ENCODE measurements at regions not wholly inside any gene's neighbourhood (a gene's known extent, or its start where the extent isn't known, plus 50 kb on each side); places are given as distances from the start of the nearest gene placed in this dataset.

DNA sequence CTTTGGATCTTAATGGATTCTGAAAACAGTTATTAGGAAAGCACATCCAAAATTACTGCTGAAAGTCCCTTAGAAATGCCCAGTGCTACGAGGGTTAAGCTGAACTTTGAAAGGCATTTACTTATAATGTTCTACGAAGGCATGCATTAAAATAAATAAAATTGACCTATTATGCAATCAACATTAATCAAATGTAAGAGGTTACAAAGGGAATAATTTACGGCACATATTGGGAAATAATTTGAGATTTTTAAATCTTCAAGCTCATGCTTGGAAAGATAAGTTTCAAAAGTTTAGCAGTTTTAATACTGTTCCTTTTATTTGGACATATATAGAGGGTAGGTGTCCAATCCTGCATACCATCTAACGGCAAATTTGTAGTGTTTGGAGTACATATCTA is 1564.1 kb upstream of the DDX18 start:
- no peaks in the 10 kb centered on the region for H3K36me3 ChIP-seq (ENCODE audit: insufficient read depth, low read length)
- H3K9ac ChIP-seq (ENCODE audit: low read depth, low read length) = no peak overlapping the region
- TF ChIP-seq EZH2 (IDR thresholded peaks at IDR 0.05; ENCODE audit: borderline replicate concordance, low read depth, low read length, severe bottlenecking) = no peak
- TF ChIP-seq, protein P1, sequence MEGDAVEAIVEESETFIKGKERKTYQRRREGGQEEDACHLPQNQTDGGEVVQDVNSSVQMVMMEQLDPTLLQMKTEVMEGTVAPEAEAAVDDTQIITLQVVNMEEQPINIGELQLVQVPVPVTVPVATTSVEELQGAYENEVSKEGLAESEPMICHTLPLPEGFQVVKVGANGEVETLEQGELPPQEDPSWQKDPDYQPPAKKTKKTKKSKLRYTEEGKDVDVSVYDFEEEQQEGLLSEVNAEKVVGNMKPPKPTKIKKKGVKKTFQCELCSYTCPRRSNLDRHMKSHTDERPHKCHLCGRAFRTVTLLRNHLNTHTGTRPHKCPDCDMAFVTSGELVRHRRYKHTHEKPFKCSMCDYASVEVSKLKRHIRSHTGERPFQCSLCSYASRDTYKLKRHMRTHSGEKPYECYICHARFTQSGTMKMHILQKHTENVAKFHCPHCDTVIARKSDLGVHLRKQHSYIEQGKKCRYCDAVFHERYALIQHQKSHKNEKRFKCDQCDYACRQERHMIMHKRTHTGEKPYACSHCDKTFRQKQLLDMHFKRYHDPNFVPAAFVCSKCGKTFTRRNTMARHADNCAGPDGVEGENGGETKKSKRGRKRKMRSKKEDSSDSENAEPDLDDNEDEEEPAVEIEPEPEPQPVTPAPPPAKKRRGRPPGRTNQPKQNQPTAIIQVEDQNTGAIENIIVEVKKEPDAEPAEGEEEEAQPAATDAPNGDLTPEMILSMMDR (IDR thresholded peaks at IDR 0.05; ENCODE audit: borderline replicate concordance, extremely low read depth, low read length, poor library complexity, severe bottlenecking) = no peak
- no peak overlapping the region for H3K27ac ChIP-seq (ENCODE audit: low read length)
- H3K4me3 ChIP-seq (ENCODE audit: low read depth in 1 of 2, low read length in 2 of 2) = no peak overlapping the region
- no peak for DNase-seq
- H3K27me3 ChIP-seq (ENCODE audit: insufficient read depth, low read length, poor library complexity) = no peaks in the 10 kb centered on the region
- peaks cover 3% of the 10 kb centered on the region for H3K9me3 ChIP-seq (ENCODE audit: insufficient read depth, low read length, severe bottlenecking)
- H2AFZ ChIP-seq (ENCODE audit: low read depth, low read length) = no peak overlapping the region
- H3K4me1 ChIP-seq (ENCODE audit: insufficient read depth, low read length) = no peaks in the 10 kb centered on the region
- no peaks in the 10 kb centered on the region for H4K20me1 ChIP-seq (ENCODE audit: insufficient read depth, low read length)
- ATAC-seq (ENCODE audit: insufficient read depth, low read depth) = no peak
- H3K4me2 ChIP-seq (ENCODE audit: insufficient read depth, low read length) = no peak overlapping the region
- H3K79me2 ChIP-seq (ENCODE audit: insufficient read depth, low read length) = no peaks in the 10 kb centered on the region

DNA sequence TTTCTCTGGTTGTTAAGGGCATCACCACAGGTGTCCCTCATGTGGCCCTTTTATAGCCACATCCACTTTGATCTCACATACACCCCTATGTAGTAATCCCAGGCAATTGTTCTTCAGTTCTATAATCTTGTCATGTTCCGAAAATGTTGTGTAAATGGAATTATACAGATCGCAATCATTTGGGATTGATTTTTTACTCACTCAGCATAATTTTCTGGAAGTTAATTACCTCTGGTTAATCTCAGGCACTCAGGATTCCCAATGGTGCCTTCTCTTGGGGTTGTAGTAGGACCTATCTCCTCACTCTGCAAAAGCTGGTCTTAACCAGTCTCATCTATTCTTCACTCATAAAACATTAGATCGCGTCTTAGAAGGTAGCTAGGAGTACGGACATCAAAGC is 1549.6 kb upstream of the DDX18 start:
- Histone ChIP-seq H3K27me3 (ENCODE audit: insufficient read depth, low read length, poor library complexity) (no peaks in the 10 kb centered on the region), H2AFZ (ENCODE audit: low read depth, low read length) (no peak overlapping the region), H3K9ac (ENCODE audit: low read depth, low read length) (no peak overlapping the region), H3K4me1 (ENCODE audit: insufficient read depth, low read length) (no peaks in the 10 kb centered on the region), H3K79me2 (ENCODE audit: insufficient read depth, low read length) (no peaks in the 10 kb centered on the region), H4K20me1 (ENCODE audit: insufficient read depth, low read length) (no peaks in the 10 kb centered on the region), H3K27ac (ENCODE audit: low read length) (no peak overlapping the region), H3K36me3 (ENCODE audit: insufficient read depth, low read length) (no peaks in the 10 kb centered on the region), H3K4me3 (ENCODE audit: low read depth in 1 of 2, low read length in 2 of 2) (no peak overlapping the region), H3K4me2 (ENCODE audit: insufficient read depth, low read length) (no peak overlapping the region), H3K9me3 (ENCODE audit: insufficient read depth, low read length, severe bottlenecking) (peaks cover 15% of the 10 kb centered on the region)
- no peak for DNase-seq
- no peak for ATAC-seq (ENCODE audit: insufficient read depth, low read depth)
- TF ChIP-seq EZH2 (IDR thresholded peaks at IDR 0.05; ENCODE audit: borderline replicate concordance, low read depth, low read length, severe bottlenecking) = no peak
- TF ChIP-seq, protein P1 (IDR thresholded peaks at IDR 0.05; ENCODE audit: borderline replicate concordance, extremely low read depth, low read length, poor library complexity, severe bottlenecking) = no peak

DNA sequence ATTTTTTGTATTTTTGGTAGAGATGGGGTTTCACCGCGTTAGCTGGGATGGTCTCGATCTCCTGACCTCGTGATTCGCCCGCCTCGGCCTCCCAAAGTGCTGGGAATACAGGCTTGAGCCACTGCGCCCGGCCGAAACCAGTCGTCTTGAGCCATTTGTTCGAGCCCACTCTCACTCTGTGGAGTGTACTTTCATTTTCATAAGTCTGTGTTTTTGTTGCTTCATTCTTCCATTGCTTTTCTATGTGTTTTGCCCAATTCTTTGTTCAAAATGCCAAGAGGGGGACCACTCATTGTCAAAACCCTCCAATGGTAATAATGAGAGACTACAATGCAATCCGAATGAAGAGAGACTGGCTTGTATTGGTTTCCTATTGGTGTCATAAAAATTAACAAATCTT is 1545.5 kb upstream of the DDX18 start:
- Histone ChIP-seq H3K79me2 (ENCODE audit: insufficient read depth, low read length) (no peaks in the 10 kb centered on the region), H3K9ac (ENCODE audit: low read depth, low read length) (no peak overlapping the region), H3K4me1 (ENCODE audit: insufficient read depth, low read length) (no peaks in the 10 kb centered on the region), H2AFZ (ENCODE audit: low read depth, low read length) (no peak overlapping the region), H3K27me3 (ENCODE audit: insufficient read depth, low read length, poor library complexity) (no peaks in the 10 kb centered on the region), H3K36me3 (ENCODE audit: insufficient read depth, low read length) (no peaks in the 10 kb centered on the region), H3K27ac (ENCODE audit: low read length) (no peak overlapping the region), H4K20me1 (ENCODE audit: insufficient read depth, low read length) (no peaks in the 10 kb centered on the region), H3K9me3 (ENCODE audit: insufficient read depth, low read length, severe bottlenecking) (no peaks in the 10 kb centered on the region), H3K4me3 (ENCODE audit: low read depth in 1 of 2, low read length in 2 of 2) (no peak overlapping the region), H3K4me2 (ENCODE audit: insufficient read depth, low read length) (no peak overlapping the region)
- DNase-seq (no peak), ATAC-seq (ENCODE audit: insufficient read depth, low read depth) (no peak)
- TF ChIP-seq, protein P1 (IDR thresholded peaks at IDR 0.05; ENCODE audit: borderline replicate concordance, extremely low read depth, low read length, poor library complexity, severe bottlenecking) = no peak
- no peak for TF ChIP-seq EZH2 (IDR thresholded peaks at IDR 0.05; ENCODE audit: borderline replicate concordance, low read depth, low read length, severe bottlenecking)

DNA sequence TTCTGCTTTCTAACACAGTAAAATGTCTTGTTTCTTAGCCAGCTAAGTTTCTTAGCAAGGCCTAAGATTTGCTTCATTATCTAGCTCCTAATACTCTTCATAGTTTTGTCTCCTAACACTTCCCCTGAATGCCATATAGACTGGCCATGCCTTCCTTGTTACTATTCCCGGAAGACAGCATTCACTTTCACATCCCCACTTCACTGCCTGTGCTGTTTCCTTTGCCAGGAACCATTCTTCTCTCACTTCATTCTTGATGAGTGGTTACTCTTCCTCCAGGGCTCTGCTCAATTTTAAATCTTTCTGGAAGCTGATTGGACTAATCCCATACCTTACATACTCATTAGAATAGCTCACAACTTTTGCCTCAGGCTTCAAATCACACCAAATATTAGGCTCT is 1510.2 kb upstream of the DDX18 start:
- TF ChIP-seq EZH2 (IDR thresholded peaks at IDR 0.05; ENCODE audit: borderline replicate concordance, low read depth, low read length, severe bottlenecking) = no peak
- TF ChIP-seq, protein P1 (IDR thresholded peaks at IDR 0.05; ENCODE audit: borderline replicate concordance, extremely low read depth, low read length, poor library complexity, severe bottlenecking) = no peak
- DNase-seq = no peak
- Histone ChIP-seq H3K9me3 (ENCODE audit: insufficient read depth, low read length, severe bottlenecking) (no peaks in the 10 kb centered on the region), H3K4me3 (ENCODE audit: low read depth in 1 of 2, low read length in 2 of 2) (no peak overlapping the region), H3K36me3 (ENCODE audit: insufficient read depth, low read length) (no peaks in the 10 kb centered on the region), H3K27ac (ENCODE audit: low read length) (no peak overlapping the region), H3K27me3 (ENCODE audit: insufficient read depth, low read length, poor library complexity) (no peaks in the 10 kb centered on the region), H2AFZ (ENCODE audit: low read depth, low read length) (no peak overlapping the region), H3K79me2 (ENCODE audit: insufficient read depth, low read length) (no peaks in the 10 kb centered on the region), H3K4me1 (ENCODE audit: insufficient read depth, low read length) (no peaks in the 10 kb centered on the region), H3K9ac (ENCODE audit: low read depth, low read length) (no peak overlapping the region), H3K4me2 (ENCODE audit: insufficient read depth, low read length) (no peak overlapping the region), H4K20me1 (ENCODE audit: insufficient read depth, low read length) (no peaks in the 10 kb centered on the region)
- no peak for ATAC-seq (ENCODE audit: insufficient read depth, low read depth)

Measured in DND-41 (cell line).